WTC11 (cell line): ENCODE measurements at regions not wholly inside any gene's neighbourhood (a gene's known extent, or its start where the extent isn't known, plus 50 kb on each side); places are given as distances from the start of the nearest gene placed in this dataset.

Experiments
- ATAC-seq: fragments of 200-7000 bp; cut with Tn5 transposase; 2 replicates; pipeline ENCODE4 v1.10.0; 2021; ENCODE audit warnings: mild to moderate bottlenecking, moderate library complexity
- CTCF ChIA-PET: fragments of 300-600 bp; sonication (Branson Sonifier 250); formaldehyde crosslinking; loops from one replicate; lab custom pipeline; 2021; ENCODE audit warnings: antibody characterized with exemption; lab: Charles Lee
- POLR2A ChIA-PET: fragments of 350-600 bp; sonication (Branson Sonifier 250); formaldehyde crosslinking; loops from one replicate; lab custom pipeline; 2021; ENCODE audit warnings: antibody characterized with exemption; lab: Charles Lee
- DNase-seq: peaks from one replicate; pipeline ENCODE4 v3.0.0; 2021; ENCODE audit warnings: low spot score
- H3K27ac Mint-ChIP-seq: 2 replicates; pipeline ENCODE4 v1.8.0; 2021; ENCODE audit warnings: mixed read lengths
- H3K27me3 Mint-ChIP-seq: 2 replicates; pipeline ENCODE4 v1.8.0; 2021; ENCODE audit warnings: low read depth, mild to moderate bottlenecking, moderate library complexity, mixed read lengths
- H3K36me3 Mint-ChIP-seq: 2 replicates; pipeline ENCODE4 v1.8.0; 2021; ENCODE audit warnings: mixed read lengths
- H3K4me1 Mint-ChIP-seq: 2 replicates; pipeline ENCODE4 v1.8.0; 2022; ENCODE audit warnings: mixed read lengths
- H3K4me3 Mint-ChIP-seq: 2 replicates; pipeline ENCODE4 v1.8.0; 2021; ENCODE audit warnings: mild to moderate bottlenecking, moderate library complexity, mixed read lengths
- H3K9me3 Mint-ChIP-seq: 2 replicates; pipeline ENCODE4 v1.8.0; 2021; ENCODE audit warnings: mixed read lengths
- CBFB ChIP-seq: sonication (generic); formaldehyde crosslinking; IDR thresholded peaks from 2 replicates; pipeline ENCODE4 v1.8.1; 2022; ENCODE audit warnings: mild to moderate bottlenecking, low read depth, missing genetic modification reagents
- GRHL2 ChIP-seq: fragments of 250-450 bp; sonication (Bioruptor Pico); IDR thresholded peaks from 2 replicates; pipeline ENCODE4 v1.8.0; 2022; ENCODE audit warnings: mild to moderate bottlenecking, moderate library complexity; ENCODE audit not compliant: insufficient replicate concordance, severe bottlenecking
- NFATC4 ChIP-seq: fragments of 250-450 bp; sonication (Bioruptor Pico); IDR thresholded peaks from 2 replicates; pipeline ENCODE4 v1.9.0; 2021; ENCODE audit warnings: mild to moderate bottlenecking
- NFE2L1 ChIP-seq: sonication (generic); formaldehyde crosslinking; IDR thresholded peaks from 2 replicates; pipeline ENCODE4 v1.8.1; 2023; ENCODE audit warnings: missing genetic modification reagents
- NR2C2 ChIP-seq: sonication (generic); formaldehyde crosslinking; IDR thresholded peaks from 2 replicates; pipeline ENCODE4 v1.8.0; 2022; ENCODE audit warnings: mild to moderate bottlenecking, missing genetic modification reagents
- SMAD3 ChIP-seq: sonication (generic); formaldehyde crosslinking; IDR thresholded peaks from 2 replicates; pipeline ENCODE4 v1.8.0; 2022; ENCODE audit warnings: missing genetic modification reagents, mild to moderate bottlenecking, borderline replicate concordance
- SMAD4 ChIP-seq: sonication (generic); formaldehyde crosslinking; IDR thresholded peaks from 2 replicates; pipeline ENCODE4 v1.8.0; 2022; ENCODE audit warnings: mild to moderate bottlenecking, missing genetic modification reagents
- TCF7 ChIP-seq: sonication (generic); formaldehyde crosslinking; IDR thresholded peaks from 2 replicates; pipeline ENCODE4 v1.8.0; 2022; ENCODE audit warnings: mild to moderate bottlenecking, low read depth, missing genetic modification reagents, moderate library complexity
- ZBTB21 ChIP-seq: sonication (generic); formaldehyde crosslinking; IDR thresholded peaks from 2 replicates; pipeline ENCODE4 v1.8.1; 2023; ENCODE audit warnings: mild to moderate bottlenecking, missing genetic modification reagents, borderline replicate concordance
- ZNF121 ChIP-seq: sonication (generic); formaldehyde crosslinking; IDR thresholded peaks from 2 replicates; pipeline ENCODE4 v1.8.0; 2023; ENCODE audit warnings: missing genetic modification reagents
- ZNF263 ChIP-seq: sonication (generic); formaldehyde crosslinking; IDR thresholded peaks from 2 replicates; pipeline ENCODE4 v1.8.1; 2022; ENCODE audit warnings: low read depth, mild to moderate bottlenecking, moderate library complexity, missing genetic modification reagents
- ZNF671 ChIP-seq: fragments of 250-450 bp; sonication (Bioruptor Pico); IDR thresholded peaks from 2 replicates; pipeline ENCODE4 v1.8.0; 2021; ENCODE audit warnings: mild to moderate bottlenecking
- TF ChIP-seq, protein P1 (sequence below): sonication (generic); formaldehyde crosslinking; IDR thresholded peaks from 2 replicates; pipeline ENCODE4 v1.8.0; 2022; ENCODE audit warnings: mild to moderate bottlenecking, missing genetic modification reagents
- TF ChIP-seq, protein P2 (sequence below): sonication (generic); formaldehyde crosslinking; IDR thresholded peaks from 2 replicates; pipeline ENCODE4 v1.8.0; 2023; ENCODE audit warnings: missing genetic modification reagents, mild to moderate bottlenecking, borderline replicate concordance
- TF ChIP-seq, protein P3 (sequence below): sonication (generic); formaldehyde crosslinking; IDR thresholded peaks from 2 replicates; pipeline ENCODE4 v1.8.1; 2023; ENCODE audit warnings: mild to moderate bottlenecking, missing genetic modification reagents, borderline replicate concordance
- TF ChIP-seq, protein P4 (sequence below): sonication (generic); formaldehyde crosslinking; IDR thresholded peaks from 2 replicates; pipeline ENCODE4 v1.8.1; 2023; ENCODE audit warnings: mild to moderate bottlenecking, moderate library complexity, missing genetic modification reagents

DNA sequence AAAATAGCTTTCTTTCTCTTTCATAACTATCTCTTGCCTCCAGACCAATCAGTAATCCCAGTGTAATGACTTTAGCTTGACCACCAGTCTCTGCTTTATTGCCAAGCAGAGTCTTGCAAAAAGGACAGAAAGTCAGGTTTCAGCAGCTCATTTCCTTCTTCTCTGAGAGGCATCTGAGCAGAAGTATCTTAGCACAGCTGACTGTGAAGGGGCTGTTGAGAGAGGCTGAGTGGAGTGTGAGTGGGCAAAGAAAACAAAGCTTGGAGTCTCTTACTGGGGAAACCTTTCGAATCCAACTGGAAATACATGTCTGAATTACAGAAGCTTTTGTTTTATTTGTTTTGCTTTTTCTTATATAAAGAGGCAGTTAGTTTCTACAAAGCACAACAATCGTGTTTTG lies 170.3 kb upstream of the IGFBP7 start:
- H3K9me3 Mint-ChIP-seq = no peaks in the 10 kb centered on the region
- ATAC-seq (no peak), DNase-seq (no peak)
- no peaks in the 10 kb centered on the region for H3K27me3 Mint-ChIP-seq
- H3K36me3 Mint-ChIP-seq = no peaks in the 10 kb centered on the region
- POLR2A ChIA-PET = no interaction called here
- CTCF ChIA-PET = interaction anchor here (1.2 to 1.9 kb wide), 3 partner anchors 90 to 242 kb away, joined by 3 to 10 read pairs (median 6); no protein-coding TSS in a partner anchor
- H3K4me1 Mint-ChIP-seq = peaks cover 13% of the 10 kb centered on the region
- no peak for TF ChIP-seq NFE2L1 (CRISPR knock-in tag)
- no peak for TF ChIP-seq ZNF671 (CRISPR knock-in tag)
- TF ChIP-seq, protein P1, sequence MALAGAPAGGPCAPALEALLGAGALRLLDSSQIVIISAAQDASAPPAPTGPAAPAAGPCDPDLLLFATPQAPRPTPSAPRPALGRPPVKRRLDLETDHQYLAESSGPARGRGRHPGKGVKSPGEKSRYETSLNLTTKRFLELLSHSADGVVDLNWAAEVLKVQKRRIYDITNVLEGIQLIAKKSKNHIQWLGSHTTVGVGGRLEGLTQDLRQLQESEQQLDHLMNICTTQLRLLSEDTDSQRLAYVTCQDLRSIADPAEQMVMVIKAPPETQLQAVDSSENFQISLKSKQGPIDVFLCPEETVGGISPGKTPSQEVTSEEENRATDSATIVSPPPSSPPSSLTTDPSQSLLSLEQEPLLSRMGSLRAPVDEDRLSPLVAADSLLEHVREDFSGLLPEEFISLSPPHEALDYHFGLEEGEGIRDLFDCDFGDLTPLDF = no peak
- no peak for TF ChIP-seq NR2C2 (CRISPR knock-in tag)
- no peak overlapping the region for H3K27ac Mint-ChIP-seq
- no peak overlapping the region for H3K4me3 Mint-ChIP-seq

DNA sequence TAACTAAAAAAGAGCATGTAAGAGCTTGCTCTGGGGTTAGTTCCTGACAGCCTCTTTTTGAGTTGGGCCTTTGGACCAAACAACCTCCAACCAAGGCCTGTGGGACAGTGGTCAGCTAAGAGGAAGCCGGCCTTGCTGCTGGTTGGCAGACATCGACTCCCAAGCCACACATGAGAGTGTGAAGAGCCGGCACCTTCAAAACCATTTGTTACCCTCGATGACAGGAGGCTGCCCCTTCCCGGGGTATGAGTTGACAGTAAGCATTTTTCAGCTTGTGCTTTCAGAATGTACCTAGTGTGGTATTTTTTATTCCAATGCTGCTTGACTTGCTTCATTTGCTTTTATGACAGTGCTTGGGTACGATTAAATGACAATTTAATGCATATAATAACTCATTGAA lies 168.6 kb upstream of the IGFBP7 start:
- CTCF ChIA-PET = interaction anchor here (1.0 kb wide), 1 partner anchor 114 kb away, joined by 3 read pairs; no protein-coding TSS in a partner anchor
- no peak; the same call in 1 of the 2 replicates for ATAC-seq
- no peaks in the 10 kb centered on the region for H3K36me3 Mint-ChIP-seq
- no peak overlapping the region for H3K4me3 Mint-ChIP-seq
- H3K27ac Mint-ChIP-seq = no peak overlapping the region
- H3K9me3 Mint-ChIP-seq = no peaks in the 10 kb centered on the region
- no peak for DNase-seq
- peaks cover 12% of the 10 kb centered on the region for H3K4me1 Mint-ChIP-seq
- POLR2A ChIA-PET = no interaction called here
- H3K27me3 Mint-ChIP-seq = no peaks in the 10 kb centered on the region
- TF ChIP-seq, protein P2, sequence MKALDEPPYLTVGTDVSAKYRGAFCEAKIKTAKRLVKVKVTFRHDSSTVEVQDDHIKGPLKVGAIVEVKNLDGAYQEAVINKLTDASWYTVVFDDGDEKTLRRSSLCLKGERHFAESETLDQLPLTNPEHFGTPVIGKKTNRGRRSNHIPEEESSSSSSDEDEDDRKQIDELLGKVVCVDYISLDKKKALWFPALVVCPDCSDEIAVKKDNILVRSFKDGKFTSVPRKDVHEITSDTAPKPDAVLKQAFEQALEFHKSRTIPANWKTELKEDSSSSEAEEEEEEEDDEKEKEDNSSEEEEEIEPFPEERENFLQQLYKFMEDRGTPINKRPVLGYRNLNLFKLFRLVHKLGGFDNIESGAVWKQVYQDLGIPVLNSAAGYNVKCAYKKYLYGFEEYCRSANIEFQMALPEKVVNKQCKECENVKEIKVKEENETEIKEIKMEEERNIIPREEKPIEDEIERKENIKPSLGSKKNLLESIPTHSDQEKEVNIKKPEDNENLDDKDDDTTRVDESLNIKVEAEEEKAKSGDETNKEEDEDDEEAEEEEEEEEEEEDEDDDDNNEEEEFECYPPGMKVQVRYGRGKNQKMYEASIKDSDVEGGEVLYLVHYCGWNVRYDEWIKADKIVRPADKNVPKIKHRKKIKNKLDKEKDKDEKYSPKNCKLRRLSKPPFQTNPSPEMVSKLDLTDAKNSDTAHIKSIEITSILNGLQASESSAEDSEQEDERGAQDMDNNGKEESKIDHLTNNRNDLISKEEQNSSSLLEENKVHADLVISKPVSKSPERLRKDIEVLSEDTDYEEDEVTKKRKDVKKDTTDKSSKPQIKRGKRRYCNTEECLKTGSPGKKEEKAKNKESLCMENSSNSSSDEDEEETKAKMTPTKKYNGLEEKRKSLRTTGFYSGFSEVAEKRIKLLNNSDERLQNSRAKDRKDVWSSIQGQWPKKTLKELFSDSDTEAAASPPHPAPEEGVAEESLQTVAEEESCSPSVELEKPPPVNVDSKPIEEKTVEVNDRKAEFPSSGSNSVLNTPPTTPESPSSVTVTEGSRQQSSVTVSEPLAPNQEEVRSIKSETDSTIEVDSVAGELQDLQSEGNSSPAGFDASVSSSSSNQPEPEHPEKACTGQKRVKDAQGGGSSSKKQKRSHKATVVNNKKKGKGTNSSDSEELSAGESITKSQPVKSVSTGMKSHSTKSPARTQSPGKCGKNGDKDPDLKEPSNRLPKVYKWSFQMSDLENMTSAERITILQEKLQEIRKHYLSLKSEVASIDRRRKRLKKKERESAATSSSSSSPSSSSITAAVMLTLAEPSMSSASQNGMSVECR = no peak
- TF ChIP-seq NFE2L1 (CRISPR knock-in tag) = no peak
- TF ChIP-seq ZNF121 (CRISPR knock-in tag) = no peak
- no peak for TF ChIP-seq TCF7 (CRISPR knock-in tag)
- TF ChIP-seq, protein P3, sequence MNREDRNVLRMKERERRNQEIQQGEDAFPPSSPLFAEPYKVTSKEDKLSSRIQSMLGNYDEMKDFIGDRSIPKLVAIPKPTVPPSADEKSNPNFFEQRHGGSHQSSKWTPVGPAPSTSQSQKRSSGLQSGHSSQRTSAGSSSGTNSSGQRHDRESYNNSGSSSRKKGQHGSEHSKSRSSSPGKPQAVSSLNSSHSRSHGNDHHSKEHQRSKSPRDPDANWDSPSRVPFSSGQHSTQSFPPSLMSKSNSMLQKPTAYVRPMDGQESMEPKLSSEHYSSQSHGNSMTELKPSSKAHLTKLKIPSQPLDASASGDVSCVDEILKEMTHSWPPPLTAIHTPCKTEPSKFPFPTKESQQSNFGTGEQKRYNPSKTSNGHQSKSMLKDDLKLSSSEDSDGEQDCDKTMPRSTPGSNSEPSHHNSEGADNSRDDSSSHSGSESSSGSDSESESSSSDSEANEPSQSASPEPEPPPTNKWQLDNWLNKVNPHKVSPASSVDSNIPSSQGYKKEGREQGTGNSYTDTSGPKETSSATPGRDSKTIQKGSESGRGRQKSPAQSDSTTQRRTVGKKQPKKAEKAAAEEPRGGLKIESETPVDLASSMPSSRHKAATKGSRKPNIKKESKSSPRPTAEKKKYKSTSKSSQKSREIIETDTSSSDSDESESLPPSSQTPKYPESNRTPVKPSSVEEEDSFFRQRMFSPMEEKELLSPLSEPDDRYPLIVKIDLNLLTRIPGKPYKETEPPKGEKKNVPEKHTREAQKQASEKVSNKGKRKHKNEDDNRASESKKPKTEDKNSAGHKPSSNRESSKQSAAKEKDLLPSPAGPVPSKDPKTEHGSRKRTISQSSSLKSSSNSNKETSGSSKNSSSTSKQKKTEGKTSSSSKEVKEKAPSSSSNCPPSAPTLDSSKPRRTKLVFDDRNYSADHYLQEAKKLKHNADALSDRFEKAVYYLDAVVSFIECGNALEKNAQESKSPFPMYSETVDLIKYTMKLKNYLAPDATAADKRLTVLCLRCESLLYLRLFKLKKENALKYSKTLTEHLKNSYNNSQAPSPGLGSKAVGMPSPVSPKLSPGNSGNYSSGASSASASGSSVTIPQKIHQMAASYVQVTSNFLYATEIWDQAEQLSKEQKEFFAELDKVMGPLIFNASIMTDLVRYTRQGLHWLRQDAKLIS (CRISPR knock-in tag) = no peak
- TF ChIP-seq ZNF263 (CRISPR knock-in tag) = no peak

DNA sequence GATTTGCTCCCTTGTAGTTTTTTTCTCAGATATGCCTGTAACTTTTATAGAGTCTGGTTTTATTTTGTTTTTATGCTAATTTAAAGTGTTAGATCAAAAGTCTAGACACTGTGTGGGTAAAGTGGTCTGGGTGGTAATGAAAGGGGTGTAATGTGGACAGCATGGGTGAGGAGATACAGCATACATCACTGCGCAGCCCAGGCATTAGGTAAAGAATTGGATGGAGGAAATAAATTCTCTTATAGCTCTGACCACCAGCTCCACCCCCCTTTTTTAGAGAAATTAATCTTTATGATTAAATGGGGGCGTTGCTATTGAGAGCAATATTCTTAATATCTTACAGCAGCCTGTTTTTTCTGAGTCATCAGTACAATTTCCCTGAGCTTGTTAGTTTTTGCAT lies 163.9 kb upstream of the IGFBP7 start:
- Mint-ChIP-seq H3K27me3 (peaks cover 3% of the 10 kb centered on the region; the same call in 1 of the 2 replicates), H3K27ac (no peak overlapping the region), H3K4me1 (peaks cover 13% of the 10 kb centered on the region; the same call in 1 of the 2 replicates), H3K9me3 (peaks cover 8% of the 10 kb centered on the region), H3K36me3 (no peaks in the 10 kb centered on the region), H3K4me3 (no peak overlapping the region)
- TF ChIP-seq NFATC4 (CRISPR knock-in tag) = no peak
- no peak for TF ChIP-seq GRHL2 (CRISPR knock-in tag)
- no peak for TF ChIP-seq ZBTB21 (CRISPR knock-in tag)
- TF ChIP-seq SMAD4 (CRISPR knock-in tag) = no peak
- TF ChIP-seq SMAD3 (CRISPR knock-in tag) = no peak
- TF ChIP-seq, protein P4, sequence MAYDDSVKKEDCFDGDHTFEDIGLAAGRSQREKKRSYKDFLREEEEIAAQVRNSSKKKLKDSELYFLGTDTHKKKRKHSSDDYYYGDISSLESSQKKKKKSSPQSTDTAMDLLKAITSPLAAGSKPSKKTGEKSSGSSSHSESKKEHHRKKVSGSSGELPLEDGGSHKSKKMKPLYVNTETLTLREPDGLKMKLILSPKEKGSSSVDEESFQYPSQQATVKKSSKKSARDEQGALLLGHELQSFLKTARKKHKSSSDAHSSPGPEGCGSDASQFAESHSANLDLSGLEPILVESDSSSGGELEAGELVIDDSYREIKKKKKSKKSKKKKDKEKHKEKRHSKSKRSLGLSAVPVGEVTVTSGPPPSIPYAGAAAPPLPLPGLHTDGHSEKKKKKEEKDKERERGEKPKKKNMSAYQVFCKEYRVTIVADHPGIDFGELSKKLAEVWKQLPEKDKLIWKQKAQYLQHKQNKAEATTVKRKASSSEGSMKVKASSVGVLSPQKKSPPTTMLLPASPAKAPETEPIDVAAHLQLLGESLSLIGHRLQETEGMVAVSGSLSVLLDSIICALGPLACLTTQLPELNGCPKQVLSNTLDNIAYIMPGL (CRISPR knock-in tag) = no peak
- no peak for TF ChIP-seq CBFB (CRISPR knock-in tag)
- DNase-seq = no peak
- ATAC-seq = no peak
- ChIA-PET CTCF (no interaction called here), POLR2A (no interaction called here)
